HG03045 (cell line): ENCODE measurements at regions not wholly inside any gene's neighbourhood (a gene's known extent, or its start where the extent isn't known, plus 50 kb on each side); places are given as distances from the start of the nearest gene placed in this dataset.
"Not testable (repeated sequence)": the region's sequence is repeated elsewhere in the genome, so short reads cannot be mapped to it uniquely, and the experiment has no call there.

Experiments
- ATAC-seq: cut with Tn5 transposase; IDR thresholded peaks from one replicate; pipeline ENCODE4 v1.9.1; 2021; ENCODE audit warnings: mild to moderate bottlenecking, moderate library complexity; ENCODE audit not compliant: unreplicated experiment

GRCh38 chr4:106603471-106603870, 234.9 kb upstream of the GIMD1 start:
- no peak for ATAC-seq

GRCh38 chr4:106602711-106603110, 234.1 kb upstream of the GIMD1 start:
- ATAC-seq = no peak

GRCh38 chr4:106601519-106601918, 232.9 kb upstream of the GIMD1 start:
- no peak for ATAC-seq

- no peak for ATAC-seq
Observed at GRCh38 chr4:106595906-106596305, 227.3 kb upstream of the GIMD1 start.

- no peak for ATAC-seq
Observed at GRCh38 chr4:106594291-106594952, 225.8 kb upstream of the GIMD1 start.

- ATAC-seq = no peak
Observed at GRCh38 chr4:106588891-106589290, 220.3 kb upstream of the GIMD1 start.

- no peak for ATAC-seq
Observed at GRCh38 chr4:106587558-106587957, 219.0 kb upstream of the GIMD1 start.

- no peak for ATAC-seq
Observed at GRCh38 chr4:106585915-106586349, 217.4 kb upstream of the GIMD1 start.

- ATAC-seq = no peak
Observed at GRCh38 chr4:106584337-106584989, 215.9 kb upstream of the GIMD1 start.

GRCh38 chr4:106583567-106583966, 215.0 kb upstream of the GIMD1 start:
- ATAC-seq = no peak

- no peak for ATAC-seq
Observed at GRCh38 chr4:106583108-106583507, 214.5 kb upstream of the GIMD1 start.

- ATAC-seq = no peak
Observed at GRCh38 chr4:106582103-106582502, 213.5 kb upstream of the GIMD1 start.

DNA sequence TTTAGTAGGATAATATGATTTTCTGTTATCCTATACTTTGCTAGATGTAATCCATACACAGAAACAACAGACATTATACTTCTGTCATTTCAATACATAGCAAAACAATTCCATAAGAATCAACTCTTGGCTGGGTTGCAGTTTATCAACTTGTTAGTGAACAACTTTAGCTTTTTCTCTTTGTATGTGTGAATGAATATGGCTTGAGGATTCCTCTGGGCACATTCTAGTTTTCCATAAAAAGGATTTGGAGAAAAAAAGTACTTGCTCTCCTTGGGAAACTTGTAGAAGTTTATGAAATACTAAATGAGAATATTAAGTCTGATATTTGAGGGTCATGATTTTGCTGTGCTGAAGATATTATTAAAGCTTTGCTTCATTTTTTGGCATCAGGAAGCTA, 210.7 kb upstream of the GIMD1 start:
- ATAC-seq = no peak

GRCh38 chr4:106569146-106570031, 200.8 kb upstream of the GIMD1 start:
- no peak for ATAC-seq

GRCh38 chr4:106565727-106566126, 197.1 kb upstream of the GIMD1 start:
- ATAC-seq = no peak

GRCh38 chr4:106563637-106564036, 195.1 kb upstream of the GIMD1 start:
- not testable (repeated sequence) for ATAC-seq

- ATAC-seq = no peak
Observed at GRCh38 chr4:106551724-106552123, 183.1 kb upstream of the GIMD1 start.

DNA sequence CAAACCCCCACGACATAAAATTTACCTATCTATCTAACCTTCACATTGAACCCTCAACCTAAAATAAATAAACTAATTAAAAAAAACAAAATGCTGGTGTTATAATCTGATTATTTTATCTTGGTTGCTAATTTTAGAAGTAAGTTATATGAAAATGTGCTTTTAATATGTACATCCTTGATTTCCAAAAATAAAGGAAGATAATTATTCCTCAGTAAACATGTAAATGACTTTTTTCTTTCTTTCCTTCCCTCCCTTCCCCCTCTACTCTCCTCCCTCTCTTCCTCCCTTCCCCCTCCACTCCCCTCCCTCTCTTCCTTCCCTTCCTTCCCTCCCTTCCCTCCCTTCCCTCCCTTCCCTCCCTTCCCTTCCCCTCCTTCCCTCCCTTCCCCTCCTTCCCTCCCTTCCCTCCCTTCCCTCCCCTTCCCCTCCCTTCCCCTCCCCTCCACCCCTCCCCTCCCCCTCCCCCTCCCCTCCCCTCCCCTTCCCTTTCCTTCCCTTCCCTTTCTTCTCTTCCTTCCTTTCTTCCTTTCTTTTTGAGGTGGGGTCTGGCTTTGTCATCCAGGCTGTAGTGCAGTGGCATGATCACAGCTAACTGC, 180.0 kb upstream of the GIMD1 start:
- no peak for ATAC-seq

GRCh38 chr4:106546370-106546769, 177.8 kb upstream of the GIMD1 start:
- no peak for ATAC-seq

GRCh38 chr4:106542609-106543008, 174.0 kb upstream of the GIMD1 start:
- not testable (repeated sequence) for ATAC-seq

- no peak for ATAC-seq
Observed at GRCh38 chr4:106541253-106541652, 172.7 kb upstream of the GIMD1 start.
